Fibroblast of upper back skin (primary cell): ENCODE measurements at regions not wholly inside any gene's neighbourhood (a gene's known extent, or its start where the extent isn't known, plus 50 kb on each side); places are given as distances from the start of the nearest gene placed in this dataset.

Source experiments
- DNase-seq: peaks from one replicate; pipeline ENCODE4 v3.0.0-alpha.2; 2013

DNA sequence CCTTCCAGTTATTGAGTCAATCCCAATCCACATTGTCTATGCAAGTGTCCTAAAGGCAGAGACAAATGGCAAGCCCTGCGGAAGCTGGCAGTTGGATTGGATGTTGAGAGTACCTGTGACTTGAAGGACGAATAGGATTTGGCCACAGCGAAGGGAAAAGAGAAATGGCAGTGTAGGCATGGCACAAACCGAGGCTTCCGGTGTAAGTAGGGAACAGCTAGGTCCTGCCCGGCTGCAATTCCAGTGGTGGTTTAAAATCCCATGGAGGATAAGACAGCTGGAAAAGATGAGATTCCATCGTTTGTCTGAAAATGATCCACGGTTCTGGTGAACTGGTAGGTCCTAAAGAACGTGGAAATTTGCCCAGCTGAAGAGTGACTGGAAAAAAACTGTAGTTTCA, 296.2 kb downstream of the TCERG1L start:
- DNase-seq = no peak

DNA sequence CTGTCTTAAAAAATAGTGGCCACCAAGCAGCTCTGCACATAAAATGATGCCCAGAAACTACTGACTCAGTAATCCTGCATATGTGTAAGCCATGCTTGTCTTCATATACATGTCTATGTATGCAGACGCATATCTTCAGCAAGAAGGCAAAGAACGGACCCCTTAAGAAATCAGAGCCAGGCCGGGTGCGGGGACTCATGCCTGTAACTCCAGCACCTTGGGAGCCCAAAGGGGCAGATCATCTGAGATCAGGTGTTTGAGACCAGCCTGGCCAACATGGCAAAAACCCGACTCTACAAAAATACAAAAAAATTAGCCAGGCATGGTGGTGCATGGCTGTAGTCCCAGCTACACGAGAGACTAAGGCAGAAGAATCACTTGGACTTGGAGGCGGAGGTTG, 295.0 kb downstream of the TCERG1L start:
- no peak for DNase-seq

DNA sequence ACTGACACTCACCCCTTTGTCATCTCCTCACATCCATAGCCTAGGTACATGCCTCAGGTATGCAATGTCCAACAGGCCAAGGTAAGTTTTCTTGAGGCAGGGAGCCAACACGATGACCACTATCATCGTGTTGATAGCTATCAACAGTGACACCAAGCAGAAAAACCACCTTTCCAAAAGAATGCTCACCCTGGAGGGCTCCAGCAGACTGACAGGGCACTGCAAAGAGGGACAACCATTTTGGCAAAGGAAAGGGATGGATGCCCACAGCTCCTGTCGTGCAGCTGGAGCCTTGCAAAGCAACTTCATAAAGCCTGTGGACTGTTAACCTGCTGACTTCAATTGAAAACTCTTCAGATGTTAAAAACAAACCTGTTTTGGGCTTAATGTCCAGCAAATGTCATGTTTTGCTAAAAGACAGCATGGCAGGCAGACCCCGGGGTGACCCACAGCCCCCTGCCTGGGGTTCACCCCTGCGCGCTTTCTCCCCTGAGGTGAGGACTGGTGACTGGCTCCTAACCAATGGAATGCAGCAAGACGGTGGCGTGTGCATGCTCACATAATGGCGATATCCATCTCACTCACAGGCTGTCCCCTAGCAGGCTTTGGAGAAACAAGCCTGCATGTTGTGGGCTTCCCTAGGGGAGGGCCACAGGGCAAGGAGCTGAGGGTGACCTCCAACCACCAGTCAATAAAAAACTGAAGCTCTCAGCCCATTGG, 293.8 kb downstream of the TCERG1L start:
- no peak for DNase-seq

DNA sequence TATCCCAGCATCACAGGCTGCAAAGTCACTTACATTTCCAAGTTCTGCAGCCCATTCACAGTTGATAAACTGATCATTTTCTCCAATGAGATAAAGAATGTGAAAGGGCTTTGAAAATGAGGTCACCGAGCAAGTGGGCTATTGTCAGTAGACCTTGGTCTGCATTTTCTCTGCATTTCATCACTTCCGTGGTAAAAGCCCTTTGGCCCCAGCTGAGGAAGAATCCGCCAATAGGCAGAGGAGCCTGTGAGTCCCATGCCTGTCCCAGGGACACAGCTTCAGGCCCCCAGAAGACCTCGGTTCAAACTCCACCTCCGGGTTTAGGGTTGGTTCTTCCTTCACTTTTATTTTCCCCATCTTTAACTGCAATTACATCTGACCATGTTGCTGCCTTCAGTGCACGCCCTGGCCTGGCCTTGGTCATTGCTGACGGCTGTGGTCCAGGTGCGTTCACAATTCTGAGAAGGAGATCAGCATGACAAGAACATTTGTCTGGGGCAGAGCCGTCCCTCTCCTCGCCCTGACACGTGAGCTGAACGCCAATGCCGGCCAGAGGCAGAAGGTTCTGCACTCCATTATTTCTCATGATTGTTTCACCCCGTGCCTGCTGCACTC, 292.5 kb downstream of the TCERG1L start:
- DNase-seq = no peak

DNA sequence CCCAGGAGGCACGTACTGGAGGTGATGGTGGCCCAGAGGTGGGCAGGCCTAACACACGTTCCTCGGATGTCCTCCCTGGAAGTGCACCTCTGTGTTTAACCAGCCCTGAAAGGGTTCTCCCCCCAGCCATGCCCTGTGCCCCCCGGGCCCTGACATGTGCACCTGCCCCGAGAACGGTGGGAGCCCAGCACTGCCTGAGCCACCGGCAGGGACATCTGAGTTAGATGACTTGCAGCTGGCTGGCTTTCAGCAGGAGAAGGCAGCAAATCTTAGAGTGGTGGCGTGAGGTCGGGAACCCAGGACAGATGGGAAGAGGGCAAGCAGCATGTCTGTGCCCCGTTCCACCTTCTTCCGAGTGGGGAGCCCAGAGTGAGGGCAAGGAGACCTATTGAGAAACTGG, 291.8 kb downstream of the TCERG1L start:
- DNase-seq = no peak

DNA sequence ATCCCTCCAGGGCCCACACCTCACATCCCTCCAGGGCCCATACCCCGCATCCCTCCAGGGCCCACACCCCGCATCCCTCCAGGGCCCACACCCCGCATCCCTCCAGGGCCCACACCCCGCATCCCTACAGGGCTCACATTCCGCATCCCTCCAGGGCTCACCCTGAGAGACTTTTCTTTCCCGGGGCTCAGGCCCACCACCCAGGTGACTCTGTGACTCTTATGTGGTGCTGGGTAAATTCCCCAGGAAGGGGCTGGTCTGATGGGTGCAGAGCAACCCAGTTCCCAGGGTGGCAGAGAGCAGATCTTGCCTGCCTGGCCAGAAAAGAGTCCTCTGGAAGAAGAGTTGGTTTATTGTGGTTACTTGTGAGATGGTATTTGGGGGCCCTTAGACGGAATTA, 290.7 kb downstream of the TCERG1L start:
- DNase-seq = no peak

DNA sequence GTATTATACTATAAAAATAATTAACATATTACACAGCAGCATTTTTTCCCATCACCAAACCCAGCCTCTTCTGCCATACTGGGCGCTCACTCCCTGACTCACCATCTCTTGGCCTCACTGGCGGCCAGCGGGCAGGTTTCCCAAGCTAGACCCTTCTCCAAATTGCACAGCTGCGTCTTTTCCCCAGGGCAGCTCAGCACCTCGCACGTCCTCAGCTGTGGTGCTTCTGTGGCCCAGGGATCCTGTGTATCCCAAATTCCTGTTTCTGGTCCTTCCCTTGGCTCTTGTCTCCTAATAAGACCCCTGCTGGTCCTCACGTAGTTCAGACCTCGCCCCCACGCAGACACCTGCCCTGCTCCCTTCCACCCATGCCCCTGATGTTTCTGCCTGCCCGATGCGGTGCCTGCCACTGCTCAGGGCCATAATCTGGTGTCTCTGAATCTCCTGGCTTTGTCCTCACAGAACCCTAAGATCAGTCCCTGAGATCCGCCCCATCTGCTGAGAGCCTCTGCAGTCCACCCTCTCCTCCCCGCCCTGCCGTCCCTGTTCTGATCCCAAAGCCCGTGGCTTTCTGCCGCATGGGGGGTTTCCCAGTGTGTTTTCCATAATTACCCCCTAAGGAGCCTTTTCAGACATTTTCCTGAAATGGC, 290.1 kb downstream of the TCERG1L start:
- no peak for DNase-seq

DNA sequence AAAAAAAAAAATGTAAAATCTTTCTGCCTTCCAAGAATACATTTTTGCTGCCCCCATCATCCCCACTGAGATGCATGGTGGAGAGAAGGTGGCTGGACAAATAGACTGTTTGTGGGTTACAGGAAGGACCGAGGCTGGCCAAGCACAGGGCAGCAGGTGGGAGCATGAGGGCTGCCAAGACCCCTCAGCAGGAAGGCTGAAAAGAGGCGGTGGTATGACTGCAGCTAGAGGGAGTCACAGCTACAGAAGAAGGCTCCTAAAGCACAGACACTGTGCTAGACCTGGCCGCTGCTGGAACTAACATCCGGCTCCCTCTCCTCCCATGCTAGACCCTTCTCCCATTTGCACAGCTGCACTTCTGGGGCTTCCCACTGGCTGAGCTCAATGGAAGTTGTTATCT, 289.6 kb downstream of the TCERG1L start:
- DNase-seq = no peak

DNA sequence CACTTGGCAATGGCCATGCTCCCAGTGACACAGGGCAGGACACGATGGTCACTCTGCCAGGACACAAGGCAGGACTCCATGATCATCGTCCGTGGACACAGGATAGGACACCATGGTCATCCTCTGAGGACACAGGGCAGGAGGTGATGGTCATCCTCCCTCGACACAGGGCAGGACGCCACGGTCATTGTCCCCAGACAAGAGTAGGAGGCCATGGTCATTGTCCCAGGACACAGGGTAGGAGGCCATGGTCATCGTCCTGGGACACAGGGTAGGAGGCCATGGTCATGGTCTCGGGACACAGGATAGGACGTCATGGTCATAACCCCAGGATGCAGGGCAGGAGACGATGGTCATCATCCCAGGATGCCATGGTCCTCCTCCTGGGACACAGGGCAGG, 289.2 kb downstream of the TCERG1L start:
- DNase-seq = no peak

DNA sequence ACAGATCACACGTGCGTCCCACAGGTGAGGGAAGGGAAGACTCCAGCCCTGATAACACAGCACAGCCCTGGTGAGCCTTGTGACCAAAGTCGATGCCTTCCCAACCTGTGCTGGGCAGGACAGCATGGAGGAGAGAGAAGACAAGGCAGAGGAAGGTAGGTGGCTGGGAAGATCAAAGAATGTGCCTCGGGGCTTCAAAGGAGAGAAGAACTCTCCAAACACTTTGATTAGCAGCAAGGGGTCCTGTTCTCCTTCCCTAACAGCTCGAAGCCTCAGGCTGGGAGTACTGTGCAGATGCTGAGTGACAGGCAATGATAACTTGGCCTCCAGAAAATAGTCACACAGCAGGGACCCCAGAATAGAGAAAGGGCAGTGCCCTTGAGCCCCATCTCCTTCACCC, 288.5 kb downstream of the TCERG1L start:
- DNase-seq = no peak

DNA sequence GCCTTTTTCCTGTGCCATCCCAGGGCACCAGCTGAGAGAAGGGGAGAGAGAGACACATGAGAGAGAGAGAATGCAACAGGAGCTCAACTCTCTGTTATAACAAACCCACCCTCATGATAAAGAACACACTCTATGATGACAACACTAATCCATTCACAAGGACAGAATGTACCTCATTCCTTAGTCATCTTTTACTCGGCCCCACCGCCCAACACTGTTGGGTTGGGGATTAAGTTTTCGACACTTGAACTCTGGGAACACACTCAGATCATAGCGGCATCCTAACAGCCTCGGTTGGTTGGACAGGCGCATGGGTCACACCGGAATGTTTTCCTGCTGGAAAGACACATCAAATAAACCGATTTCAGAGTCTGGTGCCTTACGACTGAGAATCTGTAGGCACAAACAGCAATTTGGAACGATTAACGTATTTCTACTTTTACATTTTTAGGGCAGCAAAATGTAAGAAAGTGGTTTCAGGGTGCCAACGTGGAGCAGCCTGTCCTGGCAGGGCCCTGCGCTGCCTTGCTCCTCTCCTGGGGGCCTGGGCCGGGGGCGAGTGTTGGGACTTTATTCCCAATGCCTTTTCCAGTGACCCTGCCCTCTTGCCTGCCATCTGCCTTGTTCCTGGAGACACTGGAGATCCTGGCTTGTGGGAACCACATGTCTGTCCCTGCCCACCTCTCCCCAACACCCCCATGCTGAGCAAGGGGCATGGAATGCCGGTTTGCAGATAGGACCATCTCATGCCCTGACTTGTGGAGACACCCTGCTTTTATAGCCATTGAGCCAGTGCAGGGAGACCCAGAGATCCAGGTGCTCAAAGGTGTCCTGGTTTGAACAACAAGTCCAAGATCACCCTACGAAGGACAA, 287.0 kb downstream of the TCERG1L start:
- no peak for DNase-seq

DNA sequence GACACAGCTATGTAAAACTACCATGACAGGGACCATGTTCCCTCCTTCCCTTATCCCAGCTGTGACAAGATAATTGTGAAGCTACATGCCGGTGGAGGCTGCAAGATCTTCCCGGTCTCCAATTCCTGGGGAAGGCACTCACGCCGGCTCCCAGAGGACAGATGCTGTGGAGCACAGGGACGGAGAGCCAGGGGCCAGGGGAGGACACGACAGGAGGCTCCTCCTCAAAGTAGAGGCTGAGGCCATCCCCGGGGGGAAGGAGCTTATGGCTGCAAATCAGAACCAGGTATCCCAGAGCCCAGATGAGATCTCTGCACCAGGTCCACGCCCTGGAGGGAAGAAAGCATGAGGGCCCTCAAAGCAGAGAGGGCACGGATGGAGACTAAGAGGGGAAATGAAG, 286.2 kb downstream of the TCERG1L start:
- no peak for DNase-seq

DNA sequence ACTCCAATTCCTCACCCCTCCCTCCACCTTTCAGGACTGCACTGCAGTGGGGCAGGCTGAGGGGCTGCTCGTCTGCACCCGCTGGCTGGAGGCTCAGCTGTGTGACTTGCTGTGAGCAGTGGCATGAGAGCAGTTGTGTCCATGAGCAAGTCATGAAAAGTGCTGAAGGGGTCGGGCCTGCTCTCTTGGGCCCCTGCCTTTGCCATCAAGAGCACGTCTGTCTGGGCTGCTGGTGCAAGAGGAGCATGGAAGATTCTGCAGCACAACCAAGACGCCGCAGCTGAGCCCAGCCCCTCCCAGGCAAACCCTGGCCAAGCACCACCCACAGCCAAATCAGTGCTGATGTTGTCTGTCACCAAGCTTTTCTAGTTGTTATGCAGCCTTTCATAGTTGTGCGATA, 284.3 kb downstream of the TCERG1L start:
- no peak for DNase-seq

DNA sequence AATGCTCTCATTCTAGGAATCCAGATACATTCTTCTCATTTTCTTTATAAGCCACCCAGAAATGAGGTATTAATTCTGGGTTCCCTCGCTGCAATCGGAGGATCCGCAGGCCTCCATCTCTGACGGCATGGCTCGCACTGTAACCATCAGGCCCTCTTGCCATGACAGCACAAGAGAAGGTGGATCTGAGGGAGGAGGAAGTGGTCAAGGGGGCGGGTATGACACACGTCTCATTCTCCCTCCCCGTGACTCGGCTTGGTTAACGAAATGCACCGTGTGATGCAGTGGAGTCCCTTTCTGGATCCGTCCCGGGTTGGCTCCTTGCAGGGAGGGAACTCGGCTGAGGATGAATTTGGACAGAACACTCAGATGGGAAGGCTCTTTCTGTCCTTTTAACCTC, 280.2 kb downstream of the TCERG1L start:
- no peak for DNase-seq

DNA sequence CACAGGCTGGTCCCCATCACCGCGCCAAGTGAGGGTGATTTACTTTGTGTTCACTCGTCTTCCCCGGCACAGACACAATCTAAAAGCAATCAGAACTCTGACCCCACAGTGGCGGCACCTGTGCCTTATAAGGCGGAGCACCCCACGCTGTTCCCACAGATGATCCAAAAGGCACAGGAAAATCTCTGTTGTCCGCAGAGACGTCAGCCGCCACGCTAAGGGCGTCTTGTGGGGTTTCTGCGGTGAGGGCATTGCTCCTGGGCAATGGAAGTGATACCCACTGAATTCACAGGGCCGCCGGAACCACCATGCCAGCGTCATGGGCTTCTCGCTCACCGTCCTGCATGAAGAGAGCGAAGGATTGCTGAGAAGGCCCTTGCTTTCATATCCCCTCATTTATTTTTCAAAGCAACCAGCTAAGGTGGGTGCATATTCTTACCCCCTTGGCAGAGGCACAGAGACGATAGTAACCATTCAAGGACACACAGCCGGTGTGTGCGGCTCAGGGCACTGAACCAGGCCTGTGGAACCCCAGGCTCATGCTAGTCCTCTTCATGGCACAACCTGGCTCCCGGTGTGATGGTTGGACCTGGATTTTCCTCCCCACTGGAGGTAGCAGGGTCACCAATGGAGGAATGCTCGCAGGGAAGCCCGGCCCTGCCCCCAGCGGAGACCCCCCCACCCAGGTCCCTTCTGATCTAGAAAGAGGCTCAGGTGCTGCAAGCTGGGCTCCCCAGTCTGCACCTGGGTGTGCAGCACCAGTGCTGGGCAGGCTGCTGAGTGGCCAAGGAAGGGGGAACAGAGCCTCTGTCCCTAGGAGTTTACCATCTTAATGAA, 279.0 kb downstream of the TCERG1L start:
- DNase-seq = no peak

DNA sequence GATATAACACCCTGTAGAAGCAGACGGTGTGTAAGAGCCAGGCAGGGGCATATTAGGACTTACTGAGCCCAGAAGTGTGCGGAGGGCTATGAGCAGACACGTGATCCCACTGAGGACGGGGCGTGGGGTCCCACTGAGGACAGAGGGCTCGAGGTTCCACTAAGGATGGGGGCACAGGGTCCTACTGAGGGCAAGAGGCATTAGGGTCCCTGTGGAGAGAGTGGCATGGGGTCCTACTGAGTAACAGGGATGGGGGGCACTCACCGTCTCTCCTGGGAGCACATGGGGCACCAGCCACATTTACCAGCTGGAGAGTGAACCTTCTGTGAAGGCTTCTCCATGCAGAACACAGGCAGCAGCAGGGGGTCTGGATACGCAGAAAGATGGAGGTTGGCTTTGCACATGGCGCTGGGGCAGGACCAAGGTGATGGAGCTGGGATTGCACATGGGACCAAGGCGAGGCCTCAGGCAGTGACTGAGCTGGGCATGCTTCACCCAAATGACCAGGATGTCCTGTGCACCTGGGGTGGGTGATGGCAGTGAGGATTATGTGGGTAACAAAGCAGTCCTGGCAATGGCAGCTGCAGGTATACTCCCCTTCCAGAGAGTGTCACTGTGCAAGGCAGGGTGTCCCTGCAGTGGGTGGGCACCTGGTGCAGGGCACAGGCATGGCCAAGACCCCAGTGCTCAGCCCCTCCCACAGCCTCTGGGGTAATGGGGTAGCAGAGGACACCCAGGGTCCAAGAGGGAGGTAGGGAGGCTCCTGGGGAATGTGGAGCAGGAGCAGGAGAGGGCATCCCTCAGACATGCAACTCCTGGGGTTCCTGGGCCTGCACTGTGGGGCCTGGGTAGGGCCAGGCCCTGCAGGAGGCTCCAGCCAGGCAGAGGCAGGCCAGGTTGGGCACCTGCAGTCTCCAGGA, 278.1 kb downstream of the TCERG1L start:
- DNase-seq = no peak

DNA sequence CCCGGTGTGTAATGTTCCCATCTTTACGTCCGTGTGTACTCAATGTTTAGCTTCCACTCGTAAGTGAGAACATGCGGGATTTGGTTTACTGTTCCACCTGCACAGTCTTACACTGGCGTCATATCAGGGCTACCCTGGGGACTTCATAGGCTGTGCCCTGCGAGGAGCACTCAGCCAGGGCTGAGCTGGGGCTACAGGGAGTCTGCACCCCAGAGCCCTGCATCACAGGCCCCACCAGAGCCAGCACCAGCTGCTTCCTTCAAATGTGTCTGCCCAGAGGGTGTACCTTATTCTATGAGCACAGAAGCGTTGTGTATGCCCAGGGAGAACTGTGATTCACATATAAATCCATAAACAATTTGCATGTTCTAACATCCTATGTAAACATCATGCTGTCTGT, 277.1 kb downstream of the TCERG1L start:
- DNase-seq = no peak

DNA sequence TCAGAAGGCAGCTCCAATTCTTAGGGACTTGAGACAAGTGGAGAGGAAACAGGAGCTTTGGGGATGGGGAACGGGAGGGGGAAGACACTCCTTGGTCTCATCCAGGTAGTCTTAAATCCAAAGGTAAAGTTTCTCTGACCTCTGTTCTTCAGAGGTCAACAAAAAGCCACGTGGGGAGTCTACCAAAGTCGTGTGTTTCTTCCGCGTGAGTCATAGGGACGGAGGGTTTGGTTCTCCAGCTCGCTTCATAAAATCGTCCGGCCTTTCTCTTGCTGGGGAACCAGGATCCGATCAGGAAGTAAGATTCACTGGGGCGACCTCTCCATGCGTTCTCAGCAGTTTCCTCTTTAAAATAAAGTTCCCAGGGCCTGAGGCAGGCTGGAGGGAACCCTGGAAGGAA, 275.7 kb downstream of the TCERG1L start:
- no peak for DNase-seq

DNA sequence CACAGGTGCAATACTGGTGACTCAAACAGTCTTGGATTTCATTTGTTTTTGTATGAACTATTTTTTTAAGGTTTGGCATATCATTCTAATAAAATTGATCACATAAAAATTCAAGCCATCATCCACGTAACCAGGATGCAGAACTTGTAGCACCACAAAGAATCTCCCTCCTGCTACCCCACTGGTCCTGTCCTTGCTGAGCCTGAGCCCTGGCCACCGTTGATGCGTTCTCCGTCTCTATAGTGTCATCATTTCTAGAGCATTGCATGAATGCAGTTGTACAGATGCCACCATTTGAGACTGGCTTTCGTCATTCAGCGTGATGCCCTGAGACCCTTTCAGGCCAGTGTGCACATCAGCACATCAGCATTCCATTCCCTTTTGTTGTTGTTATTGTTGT, 273.5 kb downstream of the TCERG1L start:
- no peak for DNase-seq

DNA sequence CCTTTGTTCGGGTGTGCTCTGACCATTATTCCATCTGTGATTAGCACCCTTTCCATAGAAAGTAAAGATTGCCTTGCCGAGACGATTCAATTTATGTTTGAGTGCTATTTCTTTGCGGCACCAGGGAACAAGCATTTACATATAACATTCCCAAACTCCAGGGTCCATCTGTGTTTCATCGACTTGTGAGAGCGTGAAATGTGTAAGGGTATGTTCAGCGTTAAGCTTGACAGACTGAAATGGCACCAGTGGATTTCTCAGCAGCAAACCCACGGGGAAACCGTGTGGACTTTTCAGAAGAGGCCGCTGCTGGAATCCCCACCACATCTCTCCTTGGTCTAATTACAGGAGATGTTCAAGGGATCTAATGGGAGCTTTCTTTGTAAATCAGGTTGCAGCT, 270.5 kb downstream of the TCERG1L start:
- DNase-seq = no peak

DNA sequence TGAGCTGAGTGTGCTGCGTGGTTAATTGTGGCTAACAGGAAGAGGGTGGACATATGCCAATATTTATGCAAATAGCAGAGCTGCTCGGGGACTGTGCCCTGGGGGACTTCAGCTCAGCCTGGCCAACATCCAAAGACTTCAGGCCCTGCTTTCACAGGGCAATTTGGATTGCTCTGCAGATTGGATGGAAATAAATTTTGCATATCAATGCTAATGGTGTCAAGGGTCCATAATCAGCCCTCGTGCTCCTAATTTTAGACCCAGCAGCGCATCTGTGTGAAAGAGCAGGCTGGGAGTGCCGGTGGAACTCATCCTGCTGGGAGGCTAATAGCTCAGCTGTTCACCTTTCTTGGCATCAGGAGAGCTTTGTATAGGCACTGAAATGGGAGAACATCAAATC, 270.1 kb downstream of the TCERG1L start:
- DNase-seq = no peak
